Fibroblast of the aortic adventitia (primary cell): ENCODE measurements at regions not wholly inside any gene's neighbourhood (a gene's known extent, or its start where the extent isn't known, plus 50 kb on each side); places are given as distances from the start of the nearest gene placed in this dataset.

ENCODE experiments used
- DNase-seq: peaks from one replicate; pipeline ENCODE4 v3.0.0-alpha.2; 2010; ENCODE audit warnings: low read depth
- H3K4me3 ChIP-seq: 2 replicates; pipeline ENCODE4 v1.5.1; 2011; ENCODE audit warnings: low read depth, mild to moderate bottlenecking, control low read depth, low read length, moderate library complexity
- TF ChIP-seq, protein P1 (sequence below): IDR thresholded peaks from 2 replicates; pipeline ENCODE4 v1.5.1; 2011; ENCODE audit warnings: mild to moderate bottlenecking, low read length, control low read depth, inconsistent platforms; ENCODE audit not compliant: insufficient read depth

DNA sequence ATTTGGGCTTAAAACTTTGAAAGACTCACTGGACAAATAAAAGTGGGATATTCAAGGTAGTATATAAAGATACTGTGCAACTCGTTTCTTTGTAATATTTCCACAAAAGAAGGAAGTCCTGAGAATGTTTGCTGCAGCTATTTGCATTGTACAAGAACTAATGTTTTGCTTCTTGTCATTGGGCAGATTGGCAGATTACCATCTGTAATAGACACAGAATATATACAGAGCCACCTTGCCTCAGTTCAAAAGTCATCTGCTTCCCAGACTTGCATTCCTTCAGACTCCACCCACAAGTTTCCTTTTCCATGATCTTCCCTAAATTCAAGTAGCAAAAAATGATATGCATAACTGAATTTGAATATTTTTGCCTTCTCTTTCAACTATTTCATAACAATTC lies 145.1 kb downstream of the EFNB2 start:
- TF ChIP-seq, protein P1, sequence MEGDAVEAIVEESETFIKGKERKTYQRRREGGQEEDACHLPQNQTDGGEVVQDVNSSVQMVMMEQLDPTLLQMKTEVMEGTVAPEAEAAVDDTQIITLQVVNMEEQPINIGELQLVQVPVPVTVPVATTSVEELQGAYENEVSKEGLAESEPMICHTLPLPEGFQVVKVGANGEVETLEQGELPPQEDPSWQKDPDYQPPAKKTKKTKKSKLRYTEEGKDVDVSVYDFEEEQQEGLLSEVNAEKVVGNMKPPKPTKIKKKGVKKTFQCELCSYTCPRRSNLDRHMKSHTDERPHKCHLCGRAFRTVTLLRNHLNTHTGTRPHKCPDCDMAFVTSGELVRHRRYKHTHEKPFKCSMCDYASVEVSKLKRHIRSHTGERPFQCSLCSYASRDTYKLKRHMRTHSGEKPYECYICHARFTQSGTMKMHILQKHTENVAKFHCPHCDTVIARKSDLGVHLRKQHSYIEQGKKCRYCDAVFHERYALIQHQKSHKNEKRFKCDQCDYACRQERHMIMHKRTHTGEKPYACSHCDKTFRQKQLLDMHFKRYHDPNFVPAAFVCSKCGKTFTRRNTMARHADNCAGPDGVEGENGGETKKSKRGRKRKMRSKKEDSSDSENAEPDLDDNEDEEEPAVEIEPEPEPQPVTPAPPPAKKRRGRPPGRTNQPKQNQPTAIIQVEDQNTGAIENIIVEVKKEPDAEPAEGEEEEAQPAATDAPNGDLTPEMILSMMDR: no peak
- DNase-seq: no peak
- no peak overlapping the region for H3K4me3 ChIP-seq

GRCh38 chr13:106385654-106386053 lies 149.8 kb downstream of the EFNB2 start:
- DNase-seq: no peak
- H3K4me3 ChIP-seq: no peak overlapping the region
- TF ChIP-seq, protein P1: no peak

DNA sequence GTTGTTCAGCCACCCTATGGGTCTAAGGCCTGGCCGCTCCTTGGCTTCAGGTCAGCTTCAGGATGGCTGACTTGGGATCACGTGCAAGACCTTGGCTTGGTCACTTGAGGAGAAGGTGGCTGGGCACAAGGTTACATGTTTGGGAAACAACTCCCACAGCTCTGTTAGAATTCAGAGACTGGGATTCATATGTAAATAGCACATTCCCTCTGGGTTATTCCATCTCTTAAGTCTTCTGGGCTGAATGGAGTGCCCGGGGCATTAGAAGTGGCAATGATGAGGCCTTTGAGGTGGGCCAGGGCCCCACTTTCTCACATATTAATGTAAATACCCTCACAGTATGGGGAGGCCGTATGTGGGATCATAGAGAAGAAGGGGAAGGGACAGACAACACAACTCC lies 150.9 kb downstream of the EFNB2 start:
- no peak for DNase-seq
- no peak overlapping the region for H3K4me3 ChIP-seq
- TF ChIP-seq, protein P1: no peak

- no peak overlapping the region for H3K4me3 ChIP-seq
- peak; percentile 10 for DNase-seq
- TF ChIP-seq, protein P1: no peak
Measured at GRCh38 chr13:106383791-106384190, 151.7 kb downstream of the EFNB2 start.

DNA sequence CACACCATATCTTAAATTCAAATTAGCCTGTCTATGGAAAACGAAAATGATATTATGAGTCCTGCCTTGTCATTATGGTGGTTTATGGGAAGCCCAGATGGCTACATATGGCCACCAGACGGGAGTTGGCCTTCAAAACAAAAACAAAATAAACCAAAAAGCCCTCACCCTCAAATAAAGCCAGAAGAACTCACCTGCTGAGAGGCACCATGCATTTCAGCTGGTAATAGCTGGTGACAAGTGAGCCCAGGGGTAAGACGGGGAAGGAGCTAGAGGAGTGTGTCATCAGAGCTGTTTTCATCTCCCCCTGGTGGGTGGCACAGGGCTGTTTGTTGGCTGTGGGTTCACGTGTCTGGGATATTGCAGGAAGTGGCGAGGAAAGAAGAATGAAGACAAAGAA lies 152.9 kb downstream of the EFNB2 start:
- DNase-seq: no peak
- TF ChIP-seq, protein P1: no peak
- no peak overlapping the region for H3K4me3 ChIP-seq

DNA sequence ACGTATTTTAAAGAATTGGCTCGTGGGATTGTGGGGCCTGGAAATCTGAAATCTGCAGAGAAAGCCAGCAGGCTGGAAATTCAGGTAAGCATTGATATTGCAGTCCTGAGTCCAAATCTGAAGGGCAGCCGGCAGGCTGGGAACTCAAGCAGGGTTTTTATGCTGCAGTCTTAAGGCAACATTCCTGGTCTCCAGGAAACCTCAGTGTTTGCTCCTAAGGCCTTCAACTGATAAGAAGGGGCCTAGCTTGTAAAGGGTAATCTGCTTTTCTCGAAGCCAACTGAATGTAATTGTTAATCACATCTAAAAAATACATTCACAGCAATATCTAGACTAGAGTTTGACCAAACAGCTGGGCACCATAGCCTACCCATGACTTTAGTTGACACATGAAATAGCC lies 154.4 kb downstream of the EFNB2 start:
- peak; percentile 64 for DNase-seq

More for the DNA sequence above, 154.4 kb downstream of the EFNB2 start:
- TF ChIP-seq, protein P1: no peak
- no peak overlapping the region for H3K4me3 ChIP-seq
